IMR-90 (cell line): ENCODE measurements at regions not wholly inside any gene's neighbourhood (a gene's known extent, or its start where the extent isn't known, plus 50 kb on each side); places are given as distances from the start of the nearest gene placed in this dataset.
A peak's percentile ranks its signal among the peaks of the same experiment; 100 is the strongest.

Experiments used
- ATAC-seq: fragments of 200-7000 bp; cut with Tn5 transposase; 2 replicates; pipeline ENCODE4 v1.9.1; 2020; ENCODE audit warnings: low read depth, mild to moderate bottlenecking, moderate library complexity
- BruUV-seq: library from RNA; stranded (reverse); fragments of 400-500 nt; replicated peaks from 2 replicates; lab custom pipeline; 2021; lab: Mats Ljungman, UMichigan
- CTCF ChIA-PET: fragments of 300-600 bp; formaldehyde crosslinking; extraction: SDS; loops from one replicate; lab custom pipeline; 2021; ENCODE audit warnings: antibody characterized with exemption; lab: Yijun Ruan, JAX
- POLR2A ChIA-PET: fragments of 300-600 bp; sonication (Branson Sonifier 250); formaldehyde crosslinking; loops from one replicate; lab custom pipeline; 2022; ENCODE audit warnings: antibody characterized with exemption; ENCODE audit not compliant: unreplicated experiment; lab: Charles Lee
- DNase-seq: peaks from one replicate; pipeline ENCODE4 v3.0.0; 2013
- H2AFZ ChIP-seq: replicated peaks from 2 replicates; pipeline ENCODE3; 2013; ENCODE audit warnings: low read length, mild to moderate bottlenecking; ENCODE audit not compliant: poor library complexity
- H2AK5ac ChIP-seq: 2 replicates; pipeline ENCODE4 v1.6.1; 2013; ENCODE audit warnings: low read depth, low read length, inconsistent platforms
- H2AK9ac ChIP-seq: replicated peaks from 2 replicates; pipeline ENCODE3; 2013; ENCODE audit warnings: mild to moderate bottlenecking, low read depth, low read length, moderate library complexity; ENCODE audit not compliant: poor library complexity
- H2BK120ac ChIP-seq: 2 replicates; pipeline ENCODE4 v1.6.1; 2013; ENCODE audit warnings: low read depth, low read length, inconsistent platforms
- H2BK15ac ChIP-seq: 3 replicates; pipeline ENCODE4 v1.6.1; 2013; ENCODE audit warnings: low read depth, low read length, inconsistent platforms
- H2BK20ac ChIP-seq: 2 replicates; pipeline ENCODE4 v1.6.1; 2013; ENCODE audit warnings: low read depth, mild to moderate bottlenecking, inconsistent platforms, low read length, moderate library complexity
- H2BK5ac ChIP-seq: 2 replicates; pipeline ENCODE4 v1.6.1; 2013; ENCODE audit warnings: mild to moderate bottlenecking, low read depth, low read length, inconsistent platforms; ENCODE audit not compliant: poor library complexity, severe bottlenecking
- H3K14ac ChIP-seq: replicated peaks from 2 replicates; pipeline ENCODE4 v1.6.1; 2013; ENCODE audit warnings: low read depth, low read length, inconsistent platforms
- H3K18ac ChIP-seq: 2 replicates; pipeline ENCODE4 v1.6.1; 2013; ENCODE audit warnings: low read depth, low read length, control low read depth
- H3K23ac ChIP-seq: 2 replicates; pipeline ENCODE4 v1.6.1; 2013; ENCODE audit warnings: low read depth, low read length, inconsistent platforms
- H3K27ac ChIP-seq: 2 replicates; pipeline ENCODE4 v1.5.1; 2013; ENCODE audit warnings: mild to moderate bottlenecking, control low read depth, low read length; ENCODE audit not compliant: insufficient read depth
- H3K27me3 ChIP-seq: 2 replicates; pipeline ENCODE4 v1.6.1; 2013; ENCODE audit warnings: low read length; ENCODE audit not compliant: control insufficient read depth, insufficient read depth
- H3K36me3 ChIP-seq: 2 replicates; pipeline ENCODE4 v1.6.1; 2013; ENCODE audit warnings: low read length, mixed read lengths; ENCODE audit not compliant: control insufficient read depth, insufficient read depth
- H3K4ac ChIP-seq: 2 replicates; pipeline ENCODE4 v1.6.1; 2013; ENCODE audit warnings: low read depth, low read length, inconsistent platforms
- H3K4me1 ChIP-seq: 2 replicates; pipeline ENCODE4 v1.6.1; 2013; ENCODE audit warnings: low read length, mixed read lengths; ENCODE audit not compliant: control insufficient read depth, insufficient read depth
- H3K4me2 ChIP-seq: 2 replicates; pipeline ENCODE4 v1.6.1; 2013; ENCODE audit warnings: low read depth, mild to moderate bottlenecking, control low read depth, low read length, moderate library complexity
- H3K4me3 ChIP-seq: 2 replicates; pipeline ENCODE4 v1.5.1; 2013; ENCODE audit warnings: low read depth, mild to moderate bottlenecking, control low read depth, low read length, moderate library complexity; ENCODE audit not compliant: insufficient read depth
- H3K56ac ChIP-seq: 2 replicates; pipeline ENCODE4 v1.6.1; 2013; ENCODE audit warnings: low read length, inconsistent platforms; ENCODE audit not compliant: insufficient read depth; ENCODE audit errors: extremely low read depth
- H3K79me1 ChIP-seq, 2 experiments: 2 replicates each; pipeline ENCODE4 v1.6.1; 2013; ENCODE audit warnings: low read length in 2 of 2, inconsistent platforms in 1 of 2, low read depth in 1 of 2
- H3K9ac ChIP-seq: 2 replicates; pipeline ENCODE4 v1.6.1; 2013; ENCODE audit warnings: low read depth, low read length, control low read depth
- H3K9me1 ChIP-seq: 2 replicates; pipeline ENCODE4 v1.6.1; 2013; ENCODE audit warnings: low read length, inconsistent platforms; ENCODE audit not compliant: insufficient read depth
- H3K9me3 ChIP-seq: 2 replicates; pipeline ENCODE4 v1.6.1; 2013; ENCODE audit warnings: low read length; ENCODE audit not compliant: control insufficient read depth, insufficient read depth
- H4K20me1 ChIP-seq: 2 replicates; pipeline ENCODE4 v1.6.1; 2013; ENCODE audit warnings: low read length, inconsistent platforms; ENCODE audit not compliant: insufficient read depth
- H4K5ac ChIP-seq: 2 replicates; pipeline ENCODE4 v1.6.1; 2013; ENCODE audit warnings: mild to moderate bottlenecking, low read depth, low read length, control low read depth
- H4K8ac ChIP-seq, 2 experiments: 2 replicates each; pipeline ENCODE4 v1.6.1; 2013; ENCODE audit warnings: low read depth in 2 of 2, low read length in 2 of 2, control low read depth in 1 of 2, inconsistent platforms in 1 of 2
- H4K91ac ChIP-seq: 2 replicates; pipeline ENCODE4 v1.6.1; 2013; ENCODE audit warnings: low read depth, low read length, inconsistent platforms; ENCODE audit not compliant: insufficient read depth
- BHLHE40 ChIP-seq: fragments of 150-350 bp; IDR thresholded peaks from 2 replicates; pipeline ENCODE4 v1.6.1; 2016; ENCODE audit warnings: mild to moderate bottlenecking, low read depth, low read length
- CEBPB ChIP-seq: IDR thresholded peaks from 2 replicates; pipeline ENCODE4 v1.6.1; 2012; ENCODE audit warnings: low read depth, low read length, improper control_type of control experiment
- CHD1 ChIP-seq: IDR thresholded peaks from 2 replicates; pipeline ENCODE4 v1.6.1; 2012; ENCODE audit warnings: low read depth, low read length, improper control_type of control experiment
- CTCF ChIP-seq: conservative IDR thresholded peaks from 2 replicates; pipeline ENCODE4 v1.5.1; 2012; ENCODE audit warnings: mild to moderate bottlenecking, low read depth, low read length, improper control_type of control experiment
- ELK1 ChIP-seq: fragments of 150-350 bp; IDR thresholded peaks from 2 replicates; pipeline ENCODE4 v1.6.1; 2016; ENCODE audit warnings: low read depth, mild to moderate bottlenecking, low read length, moderate library complexity, borderline replicate concordance
- FOS ChIP-seq: fragments of 150-350 bp; IDR thresholded peaks from 2 replicates; pipeline ENCODE4 v1.6.1; 2016; ENCODE audit warnings: low read depth, low read length
- MAFK ChIP-seq: IDR thresholded peaks from 2 replicates; pipeline ENCODE4 v1.6.1; 2012; ENCODE audit warnings: low read depth, low read length, improper control_type of control experiment
- MAZ ChIP-seq: IDR thresholded peaks from 2 replicates; pipeline ENCODE4 v1.6.1; 2012; ENCODE audit warnings: low read depth, mild to moderate bottlenecking, low read length, improper control_type of control experiment, moderate library complexity, borderline replicate concordance
- MXI1 ChIP-seq: IDR thresholded peaks from 2 replicates; pipeline ENCODE4 v1.6.1; 2012; ENCODE audit warnings: low read depth, mild to moderate bottlenecking, low read length, moderate library complexity, borderline replicate concordance
- POLR2A ChIP-seq: IDR thresholded peaks from 2 replicates; pipeline ENCODE4 v1.6.1; 2012; ENCODE audit warnings: mild to moderate bottlenecking, low read depth, low read length
- RCOR1 ChIP-seq: IDR thresholded peaks from 2 replicates; pipeline ENCODE4 v1.6.1; 2012; ENCODE audit warnings: mild to moderate bottlenecking, low read length, improper control_type of control experiment; ENCODE audit not compliant: insufficient replicate concordance
- RFX5 ChIP-seq: IDR thresholded peaks from 2 replicates; pipeline ENCODE4 v1.8.0; 2012; ENCODE audit warnings: low read depth, mild to moderate bottlenecking, low read length, moderate library complexity
- SMC3 ChIP-seq: fragments of 150-350 bp; IDR thresholded peaks from 2 replicates; pipeline ENCODE4 v1.6.1; 2016; ENCODE audit warnings: low read depth, mild to moderate bottlenecking, antibody characterized with exemption, low read length, moderate library complexity
- USF2 ChIP-seq: fragments of 150-350 bp; IDR thresholded peaks from 2 replicates; pipeline ENCODE4 v1.6.1; 2017; ENCODE audit warnings: mild to moderate bottlenecking, antibody characterized with exemption, low read length, low read depth
- WGBS, 2 experiments: methylation state at CpG; one replicate each; pipeline versions ENCODE4 v1.1.5 to v1.1.7; 2013; ENCODE audit warnings: missing lambda C conversion rate in 2 of 2; ENCODE audit not compliant: insufficient read length in 1 of 2; ENCODE audit errors: extremely low coverage in 2 of 2; 5-methylcytosine and 5-hydroxymethylcytosine counted together
- dilution Hi-C: fragments of 300-500 bp; cut with HindIII; formaldehyde crosslinking; loops from one replicate; pipeline ENCODE4 v1.14.3; 2018; ENCODE audit warnings: low sequenced_read_pairs; ENCODE audit not compliant: unreplicated experiment
- in situ Hi-C: fragments of 300-500 bp; cut with MboI; formaldehyde crosslinking; loops from 3 replicates; pipeline ENCODE4 v1.14.3; 2019; ENCODE audit warnings: low sequenced_read_pairs, inconsistent platforms, mixed read lengths
- intact Hi-C: fragments of 100-400 bp; cut with micrococcal nuclease; formaldehyde crosslinking; loops from 2 replicates; pipeline ENCODE4 v1.10.0; 2022

- H3K23ac ChIP-seq: no peak overlapping the region
- peak overlapping the region; percentile 23; the same call in 1 of the 2 replicates for H4K5ac ChIP-seq
- ChIA-PET CTCF (no interaction called here), POLR2A (no interaction called here)
- no peak overlapping the region for H3K4me2 ChIP-seq
- BruUV-seq: no TSS peak
- no peak overlapping the region for H2AFZ ChIP-seq
- no peaks in the 10 kb centered on the region for H3K36me3 ChIP-seq
- no peaks in the 10 kb centered on the region for H3K27me3 ChIP-seq
- no peak overlapping the region for H3K56ac ChIP-seq
- H2BK120ac ChIP-seq: peak overlapping the region; percentile 32; the same call in 1 of the 2 replicates
- peak overlapping the region; percentile 67; the same call in 1 of the 2 replicates for H2BK20ac ChIP-seq
- no peak for DNase-seq
- no peak overlapping the region for H3K14ac ChIP-seq
- no peak overlapping the region; the same call in 1 of the 2 replicates for H3K4ac ChIP-seq
- no peak overlapping the region for H2AK9ac ChIP-seq
- H2BK15ac ChIP-seq: 0 out of 3 replicates have a peak overlapping the region, but pooled peaks have one; percentile 19
- in situ Hi-C loops: loop anchor here (5.0 kb wide), 1 partner anchor 146 kb away; no protein-coding TSS in a partner anchor
- peaks cover 3% of the 10 kb centered on the region; the same call in 1 of the 2 replicates for H3K9me1 ChIP-seq
- no peak overlapping the region for H3K9ac ChIP-seq
- H3K27ac ChIP-seq: no peak overlapping the region; the same call in 1 of the 2 replicates
- WGBS, 2 experiments: 91% methylated on average over 7 of the region's 11 CpGs; no CpG with 5 or more reads in 1 of the 2 experiments
- H4K8ac ChIP-seq: no peak overlapping the region
- no peak overlapping the region for H3K18ac ChIP-seq
- H4K20me1 ChIP-seq: no peaks in the 10 kb centered on the region
- no peak overlapping the region for H4K91ac ChIP-seq
- no peak overlapping the region for H3K4me3 ChIP-seq
- no peak overlapping the region for H2BK5ac ChIP-seq
- no peaks in the 10 kb centered on the region for H3K9me3 ChIP-seq
- dilution Hi-C loops: no loop called here
- peaks cover 4 to 28% of the 10 kb centered on the region in 2 experiments; a peak in 3 of 4 replicates for H3K79me1 ChIP-seq
- ATAC-seq: no peak
- intact Hi-C loops: loop anchor here (10.0 kb wide), 1 partner anchor 359 kb away; no protein-coding TSS in a partner anchor
- H3K4me1 ChIP-seq: peaks cover 7% of the 10 kb centered on the region; the same call in 1 of the 2 replicates
- peak overlapping the region; percentile 6; the same call in 1 of the 2 replicates for H2AK5ac ChIP-seq
- TF ChIP-seq MAFK (no peak), ELK1 (no peak), CEBPB (no peak), CHD1 (no peak), POLR2A (no peak), BHLHE40 (no peak), USF2 (no peak), MXI1 (no peak), FOS (no peak), CTCF (no peak), SMC3 (no peak), RFX5 (no peak), MAZ (no peak), RCOR1 (no peak)
Measured at GRCh38 chr13:107216046-107216755, 648.3 kb upstream of the ARGLU1 start.
